PFSK-1 (cell line): ENCODE measurements at regions not wholly inside any gene's neighbourhood (a gene's known extent, or its start where the extent isn't known, plus 50 kb on each side); places are given as distances from the start of the nearest gene placed in this dataset.

Source experiments
- FOXP2 ChIP-seq: optimal IDR thresholded peaks from 2 replicates; pipeline ENCODE3; 2011; ENCODE audit warnings: borderline replicate concordance, control low read depth, inconsistent platforms; ENCODE audit not compliant: insufficient read depth; ENCODE audit errors: extremely low read length, extremely low read depth
- POLR2AphosphoS5 ChIP-seq: IDR thresholded peaks from 2 replicates; pipeline ENCODE4 v1.6.1; 2012; ENCODE audit warnings: low read depth, mild to moderate bottlenecking, control low read depth, low read length, moderate library complexity
- SIN3A ChIP-seq: IDR thresholded peaks from 2 replicates; pipeline ENCODE4 v1.6.1; 2012; ENCODE audit warnings: mild to moderate bottlenecking, low read length, moderate library complexity, borderline replicate concordance; ENCODE audit not compliant: insufficient read depth
- TF ChIP-seq, protein P1 (sequence below), 2 experiments: IDR thresholded peaks; 2 replicates each; pipeline versions ENCODE4 v1.6.1 to v1.8.0; 2011 to 2012; ENCODE audit warnings: low read depth in 2 of 2, low read length in 2 of 2, control low read depth in 1 of 2, inconsistent platforms in 1 of 2, mild to moderate bottlenecking in 1 of 2, moderate library complexity in 1 of 2; ENCODE audit not compliant: insufficient read depth in 1 of 2

GRCh38 chr2:236959036-236959435 is 126.7 kb upstream of the COPS8 start:
- TF ChIP-seq FOXP2 (no peak), POLR2AphosphoS5 (no peak), SIN3A (no peak)
- TF ChIP-seq, protein P1, sequence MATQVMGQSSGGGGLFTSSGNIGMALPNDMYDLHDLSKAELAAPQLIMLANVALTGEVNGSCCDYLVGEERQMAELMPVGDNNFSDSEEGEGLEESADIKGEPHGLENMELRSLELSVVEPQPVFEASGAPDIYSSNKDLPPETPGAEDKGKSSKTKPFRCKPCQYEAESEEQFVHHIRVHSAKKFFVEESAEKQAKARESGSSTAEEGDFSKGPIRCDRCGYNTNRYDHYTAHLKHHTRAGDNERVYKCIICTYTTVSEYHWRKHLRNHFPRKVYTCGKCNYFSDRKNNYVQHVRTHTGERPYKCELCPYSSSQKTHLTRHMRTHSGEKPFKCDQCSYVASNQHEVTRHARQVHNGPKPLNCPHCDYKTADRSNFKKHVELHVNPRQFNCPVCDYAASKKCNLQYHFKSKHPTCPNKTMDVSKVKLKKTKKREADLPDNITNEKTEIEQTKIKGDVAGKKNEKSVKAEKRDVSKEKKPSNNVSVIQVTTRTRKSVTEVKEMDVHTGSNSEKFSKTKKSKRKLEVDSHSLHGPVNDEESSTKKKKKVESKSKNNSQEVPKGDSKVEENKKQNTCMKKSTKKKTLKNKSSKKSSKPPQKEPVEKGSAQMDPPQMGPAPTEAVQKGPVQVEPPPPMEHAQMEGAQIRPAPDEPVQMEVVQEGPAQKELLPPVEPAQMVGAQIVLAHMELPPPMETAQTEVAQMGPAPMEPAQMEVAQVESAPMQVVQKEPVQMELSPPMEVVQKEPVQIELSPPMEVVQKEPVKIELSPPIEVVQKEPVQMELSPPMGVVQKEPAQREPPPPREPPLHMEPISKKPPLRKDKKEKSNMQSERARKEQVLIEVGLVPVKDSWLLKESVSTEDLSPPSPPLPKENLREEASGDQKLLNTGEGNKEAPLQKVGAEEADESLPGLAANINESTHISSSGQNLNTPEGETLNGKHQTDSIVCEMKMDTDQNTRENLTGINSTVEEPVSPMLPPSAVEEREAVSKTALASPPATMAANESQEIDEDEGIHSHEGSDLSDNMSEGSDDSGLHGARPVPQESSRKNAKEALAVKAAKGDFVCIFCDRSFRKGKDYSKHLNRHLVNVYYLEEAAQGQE (IDR thresholded peaks at IDR 0.05; ENCODE audit: insufficient read depth in 1 of 2, low read depth in 2 of 2, low read length in 2 of 2): no peak
